WTC11 (cell line): ENCODE measurements at regions not wholly inside any gene's neighbourhood (a gene's known extent, or its start where the extent isn't known, plus 50 kb on each side); places are given as distances from the start of the nearest gene placed in this dataset.

Experiments
- ATAC-seq: fragments of 200-7000 bp; cut with Tn5 transposase; 2 replicates; pipeline ENCODE4 v1.10.0; 2021; ENCODE audit warnings: mild to moderate bottlenecking, moderate library complexity
- CTCF ChIA-PET: fragments of 300-600 bp; sonication (Branson Sonifier 250); formaldehyde crosslinking; loops from one replicate; lab custom pipeline; 2021; ENCODE audit warnings: antibody characterized with exemption; lab: Charles Lee
- POLR2A ChIA-PET: fragments of 350-600 bp; sonication (Branson Sonifier 250); formaldehyde crosslinking; loops from one replicate; lab custom pipeline; 2021; ENCODE audit warnings: antibody characterized with exemption; lab: Charles Lee
- DNase-seq: peaks from one replicate; pipeline ENCODE4 v3.0.0; 2021; ENCODE audit warnings: low spot score
- H3K27ac Mint-ChIP-seq: 2 replicates; pipeline ENCODE4 v1.8.0; 2021; ENCODE audit warnings: mixed read lengths
- H3K27me3 Mint-ChIP-seq: 2 replicates; pipeline ENCODE4 v1.8.0; 2021; ENCODE audit warnings: low read depth, mild to moderate bottlenecking, moderate library complexity, mixed read lengths
- H3K36me3 Mint-ChIP-seq: 2 replicates; pipeline ENCODE4 v1.8.0; 2021; ENCODE audit warnings: mixed read lengths
- H3K4me1 Mint-ChIP-seq: 2 replicates; pipeline ENCODE4 v1.8.0; 2022; ENCODE audit warnings: mixed read lengths
- H3K4me3 Mint-ChIP-seq: 2 replicates; pipeline ENCODE4 v1.8.0; 2021; ENCODE audit warnings: mild to moderate bottlenecking, moderate library complexity, mixed read lengths
- H3K9me3 Mint-ChIP-seq: 2 replicates; pipeline ENCODE4 v1.8.0; 2021; ENCODE audit warnings: mixed read lengths
- FOXK1 ChIP-seq: sonication (generic); formaldehyde crosslinking; IDR thresholded peaks from 2 replicates; pipeline ENCODE4 v1.8.0; 2022; ENCODE audit warnings: mild to moderate bottlenecking, moderate library complexity, missing genetic modification reagents
- FOXP1 ChIP-seq: sonication (generic); formaldehyde crosslinking; IDR thresholded peaks from 2 replicates; pipeline ENCODE4 v1.8.0; 2022; ENCODE audit warnings: missing genetic modification reagents, mild to moderate bottlenecking, moderate library complexity, borderline replicate concordance
- GRHL2 ChIP-seq: fragments of 250-450 bp; sonication (Bioruptor Pico); IDR thresholded peaks from 2 replicates; pipeline ENCODE4 v1.8.0; 2022; ENCODE audit warnings: mild to moderate bottlenecking, moderate library complexity; ENCODE audit not compliant: insufficient replicate concordance, severe bottlenecking
- HMGA2 ChIP-seq: fragments of 250-450 bp; sonication (Bioruptor Pico); IDR thresholded peaks from 2 replicates; pipeline ENCODE4 v1.4.0; 2021; ENCODE audit warnings: mild to moderate bottlenecking, moderate library complexity
- MXD4 ChIP-seq: fragments of 250-450 bp; sonication (Bioruptor Pico); IDR thresholded peaks from 2 replicates; pipeline ENCODE4 v1.8.0; 2021; ENCODE audit warnings: mild to moderate bottlenecking, moderate library complexity, borderline replicate concordance
- NR3C1 ChIP-seq: sonication (generic); formaldehyde crosslinking; conservative IDR thresholded peaks from 2 replicates; pipeline ENCODE4 v1.8.1; 2023; ENCODE audit warnings: low read depth, mild to moderate bottlenecking, missing genetic modification reagents
- RORB ChIP-seq: fragments of 250-450 bp; sonication (Bioruptor Pico); IDR thresholded peaks from 2 replicates; pipeline ENCODE4 v1.9.0; 2021; ENCODE audit warnings: mild to moderate bottlenecking
- SMAD3 ChIP-seq: sonication (generic); formaldehyde crosslinking; IDR thresholded peaks from 2 replicates; pipeline ENCODE4 v1.8.0; 2022; ENCODE audit warnings: missing genetic modification reagents, mild to moderate bottlenecking, borderline replicate concordance
- ZBTB21 ChIP-seq: sonication (generic); formaldehyde crosslinking; IDR thresholded peaks from 2 replicates; pipeline ENCODE4 v1.8.1; 2023; ENCODE audit warnings: mild to moderate bottlenecking, missing genetic modification reagents, borderline replicate concordance
- ZNF219 ChIP-seq: sonication (generic); formaldehyde crosslinking; IDR thresholded peaks from 2 replicates; pipeline ENCODE4 v1.8.0; 2023; ENCODE audit warnings: missing genetic modification reagents, mild to moderate bottlenecking, borderline replicate concordance
- ZNF423 ChIP-seq: fragments of 250-450 bp; sonication (Bioruptor Pico); IDR thresholded peaks from 2 replicates; pipeline ENCODE4 v2.1.2; 2022; ENCODE audit warnings: mild to moderate bottlenecking, moderate library complexity
- TF ChIP-seq, protein P1 (sequence below): fragments of 250-450 bp; sonication (Bioruptor Pico); IDR thresholded peaks from 2 replicates; pipeline ENCODE4 v1.9.0; 2021; ENCODE audit warnings: mild to moderate bottlenecking, borderline replicate concordance
- TF ChIP-seq, protein P2 (sequence below): sonication (generic); formaldehyde crosslinking; IDR thresholded peaks from 2 replicates; pipeline ENCODE4 v1.8.0; 2023; ENCODE audit warnings: missing genetic modification reagents
- TF ChIP-seq, protein P3 (sequence below): sonication (generic); formaldehyde crosslinking; IDR thresholded peaks from 2 replicates; pipeline ENCODE4 v1.8.1; 2023; ENCODE audit warnings: mild to moderate bottlenecking, missing genetic modification reagents, moderate library complexity
- TF ChIP-seq, protein P4 (sequence below): sonication (generic); formaldehyde crosslinking; IDR thresholded peaks from 2 replicates; pipeline ENCODE4 v1.8.1; 2022; ENCODE audit warnings: mild to moderate bottlenecking, moderate library complexity, missing genetic modification reagents
- TF ChIP-seq, protein P5 (sequence below): sonication (generic); formaldehyde crosslinking; IDR thresholded peaks from 2 replicates; pipeline ENCODE4 v1.8.1; 2023; ENCODE audit warnings: mild to moderate bottlenecking, missing genetic modification reagents
- TF ChIP-seq, protein P6 (sequence below): sonication (generic); formaldehyde crosslinking; IDR thresholded peaks from 2 replicates; pipeline ENCODE4 v1.8.1; 2022; ENCODE audit warnings: mild to moderate bottlenecking, missing genetic modification reagents, moderate library complexity, borderline replicate concordance
- TF ChIP-seq, protein P7 (sequence below): sonication (generic); formaldehyde crosslinking; IDR thresholded peaks from 2 replicates; pipeline ENCODE4 v1.8.0; 2022; ENCODE audit warnings: mild to moderate bottlenecking, missing genetic modification reagents
- TF ChIP-seq, protein P8 (sequence below): fragments of 250-450 bp; sonication (Bioruptor Pico); IDR thresholded peaks from 2 replicates; pipeline ENCODE4 v1.9.0; 2021; ENCODE audit warnings: moderate library complexity, mild to moderate bottlenecking, inconsistent platforms, borderline replicate concordance
- TF ChIP-seq, protein P9 (sequence below): sonication (generic); formaldehyde crosslinking; IDR thresholded peaks from 2 replicates; pipeline ENCODE4 v1.8.0; 2023; ENCODE audit warnings: mild to moderate bottlenecking, missing genetic modification reagents

DNA sequence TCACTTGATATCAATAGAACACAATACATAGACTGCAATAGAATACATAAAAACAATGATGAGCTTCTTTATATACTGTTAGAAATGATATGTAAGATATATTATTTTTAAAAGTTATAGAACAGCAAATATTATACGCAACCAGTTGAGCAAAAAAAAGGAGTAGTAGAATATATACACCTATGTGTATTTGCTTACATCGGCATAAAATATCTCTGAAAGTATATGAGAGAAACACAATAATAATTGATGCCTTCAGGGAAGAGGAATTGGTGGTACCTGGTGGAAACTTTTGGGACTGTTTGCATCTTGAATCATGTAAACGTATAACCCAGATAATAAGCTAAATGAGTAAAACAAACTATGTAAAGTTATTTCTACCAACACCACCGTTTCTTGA, 418.4 kb upstream of the DCN start (continued):
- TF ChIP-seq, protein P1, sequence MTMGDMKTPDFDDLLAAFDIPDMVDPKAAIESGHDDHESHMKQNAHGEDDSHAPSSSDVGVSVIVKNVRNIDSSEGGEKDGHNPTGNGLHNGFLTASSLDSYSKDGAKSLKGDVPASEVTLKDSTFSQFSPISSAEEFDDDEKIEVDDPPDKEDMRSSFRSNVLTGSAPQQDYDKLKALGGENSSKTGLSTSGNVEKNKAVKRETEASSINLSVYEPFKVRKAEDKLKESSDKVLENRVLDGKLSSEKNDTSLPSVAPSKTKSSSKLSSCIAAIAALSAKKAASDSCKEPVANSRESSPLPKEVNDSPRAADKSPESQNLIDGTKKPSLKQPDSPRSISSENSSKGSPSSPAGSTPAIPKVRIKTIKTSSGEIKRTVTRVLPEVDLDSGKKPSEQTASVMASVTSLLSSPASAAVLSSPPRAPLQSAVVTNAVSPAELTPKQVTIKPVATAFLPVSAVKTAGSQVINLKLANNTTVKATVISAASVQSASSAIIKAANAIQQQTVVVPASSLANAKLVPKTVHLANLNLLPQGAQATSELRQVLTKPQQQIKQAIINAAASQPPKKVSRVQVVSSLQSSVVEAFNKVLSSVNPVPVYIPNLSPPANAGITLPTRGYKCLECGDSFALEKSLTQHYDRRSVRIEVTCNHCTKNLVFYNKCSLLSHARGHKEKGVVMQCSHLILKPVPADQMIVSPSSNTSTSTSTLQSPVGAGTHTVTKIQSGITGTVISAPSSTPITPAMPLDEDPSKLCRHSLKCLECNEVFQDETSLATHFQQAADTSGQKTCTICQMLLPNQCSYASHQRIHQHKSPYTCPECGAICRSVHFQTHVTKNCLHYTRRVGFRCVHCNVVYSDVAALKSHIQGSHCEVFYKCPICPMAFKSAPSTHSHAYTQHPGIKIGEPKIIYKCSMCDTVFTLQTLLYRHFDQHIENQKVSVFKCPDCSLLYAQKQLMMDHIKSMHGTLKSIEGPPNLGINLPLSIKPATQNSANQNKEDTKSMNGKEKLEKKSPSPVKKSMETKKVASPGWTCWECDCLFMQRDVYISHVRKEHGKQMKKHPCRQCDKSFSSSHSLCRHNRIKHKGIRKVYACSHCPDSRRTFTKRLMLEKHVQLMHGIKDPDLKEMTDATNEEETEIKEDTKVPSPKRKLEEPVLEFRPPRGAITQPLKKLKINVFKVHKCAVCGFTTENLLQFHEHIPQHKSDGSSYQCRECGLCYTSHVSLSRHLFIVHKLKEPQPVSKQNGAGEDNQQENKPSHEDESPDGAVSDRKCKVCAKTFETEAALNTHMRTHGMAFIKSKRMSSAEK (CRISPR knock-in tag) = no peak
- TF ChIP-seq, protein P2, sequence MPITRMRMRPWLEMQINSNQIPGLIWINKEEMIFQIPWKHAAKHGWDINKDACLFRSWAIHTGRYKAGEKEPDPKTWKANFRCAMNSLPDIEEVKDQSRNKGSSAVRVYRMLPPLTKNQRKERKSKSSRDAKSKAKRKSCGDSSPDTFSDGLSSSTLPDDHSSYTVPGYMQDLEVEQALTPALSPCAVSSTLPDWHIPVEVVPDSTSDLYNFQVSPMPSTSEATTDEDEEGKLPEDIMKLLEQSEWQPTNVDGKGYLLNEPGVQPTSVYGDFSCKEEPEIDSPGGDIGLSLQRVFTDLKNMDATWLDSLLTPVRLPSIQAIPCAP (CRISPR knock-in tag) = no peak
- TF ChIP-seq FOXP1 (CRISPR knock-in tag) (no peak), ZNF423 (CRISPR knock-in tag) (no peak), RORB (CRISPR knock-in tag) (no peak), MXD4 (CRISPR knock-in tag) (no peak), FOXK1 (CRISPR knock-in tag) (no peak), ZBTB21 (CRISPR knock-in tag) (no peak), SMAD3 (CRISPR knock-in tag) (no peak)
- TF ChIP-seq, protein P3, sequence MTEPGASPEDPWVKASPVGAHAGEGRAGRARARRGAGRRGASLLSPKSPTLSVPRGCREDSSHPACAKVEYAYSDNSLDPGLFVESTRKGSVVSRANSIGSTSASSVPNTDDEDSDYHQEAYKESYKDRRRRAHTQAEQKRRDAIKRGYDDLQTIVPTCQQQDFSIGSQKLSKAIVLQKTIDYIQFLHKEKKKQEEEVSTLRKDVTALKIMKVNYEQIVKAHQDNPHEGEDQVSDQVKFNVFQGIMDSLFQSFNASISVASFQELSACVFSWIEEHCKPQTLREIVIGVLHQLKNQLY (CRISPR knock-in tag) = no peak
- TF ChIP-seq, protein P4, sequence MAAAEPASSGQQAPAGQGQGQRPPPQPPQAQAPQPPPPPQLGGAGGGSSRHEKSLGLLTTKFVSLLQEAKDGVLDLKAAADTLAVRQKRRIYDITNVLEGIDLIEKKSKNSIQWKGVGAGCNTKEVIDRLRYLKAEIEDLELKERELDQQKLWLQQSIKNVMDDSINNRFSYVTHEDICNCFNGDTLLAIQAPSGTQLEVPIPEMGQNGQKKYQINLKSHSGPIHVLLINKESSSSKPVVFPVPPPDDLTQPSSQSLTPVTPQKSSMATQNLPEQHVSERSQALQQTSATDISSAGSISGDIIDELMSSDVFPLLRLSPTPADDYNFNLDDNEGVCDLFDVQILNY (CRISPR knock-in tag) = no peak

DNA sequence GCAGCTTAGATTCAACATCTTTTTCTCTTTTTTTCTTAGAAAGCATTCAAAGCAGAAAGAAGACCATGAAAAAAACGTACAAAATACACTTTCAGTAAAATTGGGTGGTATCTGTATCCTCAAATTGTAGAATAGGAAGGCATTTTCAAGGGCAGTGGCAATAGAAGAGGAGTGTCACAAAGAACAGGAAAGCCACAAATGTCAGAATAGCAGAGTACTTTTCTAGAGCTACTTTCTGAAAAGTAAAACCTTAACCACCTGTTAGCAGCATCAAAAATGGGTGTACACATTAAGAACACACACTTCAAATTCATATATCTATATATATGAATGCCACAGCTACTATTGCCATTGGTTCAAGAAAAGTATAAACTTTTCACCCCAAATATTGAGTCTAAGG, 412.1 kb upstream of the DCN start:
- ATAC-seq (no peak), DNase-seq (no peak)
- Mint-ChIP-seq H3K27me3 (no peaks in the 10 kb centered on the region), H3K4me3 (no peak overlapping the region), H3K4me1 (no peaks in the 10 kb centered on the region), H3K27ac (no peak overlapping the region), H3K36me3 (peaks cover 9% of the 10 kb centered on the region), H3K9me3 (peaks cover 20% of the 10 kb centered on the region)
- CTCF ChIA-PET = no interaction called here
- POLR2A ChIA-PET = interaction anchor here (0.6 kb wide), 1 partner anchor 604 kb away, joined by 3 read pairs; no protein-coding TSS in a partner anchor
- TF ChIP-seq, protein P5, sequence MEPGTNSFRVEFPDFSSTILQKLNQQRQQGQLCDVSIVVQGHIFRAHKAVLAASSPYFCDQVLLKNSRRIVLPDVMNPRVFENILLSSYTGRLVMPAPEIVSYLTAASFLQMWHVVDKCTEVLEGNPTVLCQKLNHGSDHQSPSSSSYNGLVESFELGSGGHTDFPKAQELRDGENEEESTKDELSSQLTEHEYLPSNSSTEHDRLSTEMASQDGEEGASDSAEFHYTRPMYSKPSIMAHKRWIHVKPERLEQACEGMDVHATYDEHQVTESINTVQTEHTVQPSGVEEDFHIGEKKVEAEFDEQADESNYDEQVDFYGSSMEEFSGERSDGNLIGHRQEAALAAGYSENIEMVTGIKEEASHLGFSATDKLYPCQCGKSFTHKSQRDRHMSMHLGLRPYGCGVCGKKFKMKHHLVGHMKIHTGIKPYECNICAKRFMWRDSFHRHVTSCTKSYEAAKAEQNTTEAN (CRISPR knock-in tag) = no peak
- TF ChIP-seq, protein P6, sequence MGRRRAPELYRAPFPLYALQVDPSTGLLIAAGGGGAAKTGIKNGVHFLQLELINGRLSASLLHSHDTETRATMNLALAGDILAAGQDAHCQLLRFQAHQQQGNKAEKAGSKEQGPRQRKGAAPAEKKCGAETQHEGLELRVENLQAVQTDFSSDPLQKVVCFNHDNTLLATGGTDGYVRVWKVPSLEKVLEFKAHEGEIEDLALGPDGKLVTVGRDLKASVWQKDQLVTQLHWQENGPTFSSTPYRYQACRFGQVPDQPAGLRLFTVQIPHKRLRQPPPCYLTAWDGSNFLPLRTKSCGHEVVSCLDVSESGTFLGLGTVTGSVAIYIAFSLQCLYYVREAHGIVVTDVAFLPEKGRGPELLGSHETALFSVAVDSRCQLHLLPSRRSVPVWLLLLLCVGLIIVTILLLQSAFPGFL = no peak
- TF ChIP-seq HMGA2 (CRISPR knock-in tag) = no peak
- no peak for TF ChIP-seq ZNF423 (CRISPR knock-in tag)
- TF ChIP-seq, protein P3 (CRISPR knock-in tag) = no peak
- TF ChIP-seq, protein P7, sequence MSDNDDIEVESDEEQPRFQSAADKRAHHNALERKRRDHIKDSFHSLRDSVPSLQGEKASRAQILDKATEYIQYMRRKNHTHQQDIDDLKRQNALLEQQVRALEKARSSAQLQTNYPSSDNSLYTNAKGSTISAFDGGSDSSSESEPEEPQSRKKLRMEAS = no peak
- TF ChIP-seq GRHL2 (CRISPR knock-in tag) = no peak
- no peak for TF ChIP-seq ZNF219
- no peak for TF ChIP-seq MXD4 (CRISPR knock-in tag)
- TF ChIP-seq, protein P8, sequence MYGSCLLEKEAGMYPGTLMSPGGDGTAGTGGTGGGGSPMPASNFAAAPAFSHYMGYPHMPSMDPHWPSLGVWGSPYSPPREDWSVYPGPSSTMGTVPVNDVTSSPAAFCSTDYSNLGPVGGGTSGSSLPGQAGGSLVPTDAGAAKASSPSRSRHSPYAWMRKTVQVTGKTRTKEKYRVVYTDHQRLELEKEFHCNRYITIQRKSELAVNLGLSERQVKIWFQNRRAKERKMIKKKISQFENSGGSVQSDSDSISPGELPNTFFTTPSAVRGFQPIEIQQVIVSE (CRISPR knock-in tag) = no peak
- TF ChIP-seq NR3C1 (CRISPR knock-in tag) = no peak
- TF ChIP-seq, protein P9, sequence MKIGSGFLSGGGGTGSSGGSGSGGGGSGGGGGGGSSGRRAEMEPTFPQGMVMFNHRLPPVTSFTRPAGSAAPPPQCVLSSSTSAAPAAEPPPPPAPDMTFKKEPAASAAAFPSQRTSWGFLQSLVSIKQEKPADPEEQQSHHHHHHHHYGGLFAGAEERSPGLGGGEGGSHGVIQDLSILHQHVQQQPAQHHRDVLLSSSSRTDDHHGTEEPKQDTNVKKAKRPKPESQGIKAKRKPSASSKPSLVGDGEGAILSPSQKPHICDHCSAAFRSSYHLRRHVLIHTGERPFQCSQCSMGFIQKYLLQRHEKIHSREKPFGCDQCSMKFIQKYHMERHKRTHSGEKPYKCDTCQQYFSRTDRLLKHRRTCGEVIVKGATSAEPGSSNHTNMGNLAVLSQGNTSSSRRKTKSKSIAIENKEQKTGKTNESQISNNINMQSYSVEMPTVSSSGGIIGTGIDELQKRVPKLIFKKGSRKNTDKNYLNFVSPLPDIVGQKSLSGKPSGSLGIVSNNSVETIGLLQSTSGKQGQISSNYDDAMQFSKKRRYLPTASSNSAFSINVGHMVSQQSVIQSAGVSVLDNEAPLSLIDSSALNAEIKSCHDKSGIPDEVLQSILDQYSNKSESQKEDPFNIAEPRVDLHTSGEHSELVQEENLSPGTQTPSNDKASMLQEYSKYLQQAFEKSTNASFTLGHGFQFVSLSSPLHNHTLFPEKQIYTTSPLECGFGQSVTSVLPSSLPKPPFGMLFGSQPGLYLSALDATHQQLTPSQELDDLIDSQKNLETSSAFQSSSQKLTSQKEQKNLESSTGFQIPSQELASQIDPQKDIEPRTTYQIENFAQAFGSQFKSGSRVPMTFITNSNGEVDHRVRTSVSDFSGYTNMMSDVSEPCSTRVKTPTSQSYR (CRISPR knock-in tag) = no peak
